Lower leg skin (tissue), 4 donors: ENCODE measurements at regions not wholly inside any gene's neighbourhood (a gene's known extent, or its start where the extent isn't known, plus 50 kb on each side); places are given as distances from the start of the nearest gene placed in this dataset.

Experiments
- DNase-seq, 2 donors: peaks; one replicate each; pipeline ENCODE4 v3.0.0-alpha.2; 2019; ENCODE audit warnings: low spot score in 2 of 2
- H3K4me3 ChIP-seq: fragments of 200-600 bp; sonication (generic); 2 replicates; pipeline ENCODE4 v1.5.1; 2017; ENCODE audit warnings: mild to moderate bottlenecking, low read depth; ENCODE audit not compliant: poor library complexity, severe bottlenecking
- POLR2A ChIP-seq, 2 donors: fragments of 450-650 bp; IDR thresholded peaks; one replicate each; pipeline ENCODE4 v1.6.1; 2016 to 2017; ENCODE audit warnings: antibody characterized with exemption in 2 of 2, mild to moderate bottlenecking in 1 of 2, moderate library complexity in 1 of 2
- WGBS, 2 donors: methylation state at CpG; one replicate each; pipeline ENCODE4 v1.1.5; 2018; 5-methylcytosine and 5-hydroxymethylcytosine counted together
- intact Hi-C: fragments of 100-400 bp; cut with DNase I; formaldehyde crosslinking; loops from one replicate; pipeline ENCODE4 v1.15.0; 2023; ENCODE audit warnings: low total_unique reads
- TF ChIP-seq, protein P1 (sequence below), 3 donors: fragments of 450-650 bp; IDR thresholded peaks; one replicate each; pipeline ENCODE4 v1.5.1; 2016; ENCODE audit warnings: antibody characterized with exemption in 3 of 3, mild to moderate bottlenecking in 3 of 3, moderate library complexity in 2 of 3

DNA sequence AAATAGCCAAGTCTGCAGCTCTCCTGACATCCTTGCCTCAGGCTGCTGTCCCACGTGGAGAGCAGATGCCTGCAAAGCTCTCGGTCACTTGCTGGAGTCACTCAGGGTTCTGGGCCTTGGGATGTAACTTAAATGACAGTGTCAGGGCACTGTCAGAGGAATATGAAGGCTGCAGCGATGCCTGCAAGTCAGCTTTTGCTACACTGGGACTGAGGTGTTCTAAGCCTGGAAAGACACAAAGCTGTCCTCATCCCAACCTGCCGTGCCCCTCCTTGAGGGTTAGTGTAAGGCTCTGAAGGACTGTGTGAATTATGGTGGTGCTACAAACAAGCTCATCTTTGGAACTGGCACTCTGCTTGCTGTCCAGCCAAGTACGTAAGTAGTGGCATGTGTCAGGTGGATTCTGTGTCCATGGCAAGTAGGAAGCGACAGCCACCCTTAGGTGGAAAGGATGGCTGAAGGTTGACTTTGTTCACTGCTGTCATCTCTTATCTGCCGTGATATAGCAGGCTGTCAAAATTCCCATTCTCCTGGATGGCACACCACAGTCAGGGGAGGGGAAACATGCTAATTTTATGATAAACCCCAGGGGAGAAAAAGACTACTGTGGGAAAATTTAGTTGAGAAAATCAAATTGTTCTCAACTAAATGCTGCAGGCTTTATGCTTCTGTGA is 79.9 kb downstream of the DAD1 start:
- no peak overlapping the region for H3K4me3 ChIP-seq
- no peak for TF ChIP-seq POLR2A (IDR thresholded peaks at IDR 0.05)
- TF ChIP-seq, protein P1, sequence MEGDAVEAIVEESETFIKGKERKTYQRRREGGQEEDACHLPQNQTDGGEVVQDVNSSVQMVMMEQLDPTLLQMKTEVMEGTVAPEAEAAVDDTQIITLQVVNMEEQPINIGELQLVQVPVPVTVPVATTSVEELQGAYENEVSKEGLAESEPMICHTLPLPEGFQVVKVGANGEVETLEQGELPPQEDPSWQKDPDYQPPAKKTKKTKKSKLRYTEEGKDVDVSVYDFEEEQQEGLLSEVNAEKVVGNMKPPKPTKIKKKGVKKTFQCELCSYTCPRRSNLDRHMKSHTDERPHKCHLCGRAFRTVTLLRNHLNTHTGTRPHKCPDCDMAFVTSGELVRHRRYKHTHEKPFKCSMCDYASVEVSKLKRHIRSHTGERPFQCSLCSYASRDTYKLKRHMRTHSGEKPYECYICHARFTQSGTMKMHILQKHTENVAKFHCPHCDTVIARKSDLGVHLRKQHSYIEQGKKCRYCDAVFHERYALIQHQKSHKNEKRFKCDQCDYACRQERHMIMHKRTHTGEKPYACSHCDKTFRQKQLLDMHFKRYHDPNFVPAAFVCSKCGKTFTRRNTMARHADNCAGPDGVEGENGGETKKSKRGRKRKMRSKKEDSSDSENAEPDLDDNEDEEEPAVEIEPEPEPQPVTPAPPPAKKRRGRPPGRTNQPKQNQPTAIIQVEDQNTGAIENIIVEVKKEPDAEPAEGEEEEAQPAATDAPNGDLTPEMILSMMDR (IDR thresholded peaks at IDR 0.05): no peak
- intact Hi-C loops: loop anchor here (5.0 kb wide), 1 partner anchor 1933 kb away; the partner anchor contains the start of gene SDR39U1
- 80 to 81% methylated on average over 7 of the region's 7 CpGs for WGBS, 2 donors
- DNase-seq: no peak

DNA sequence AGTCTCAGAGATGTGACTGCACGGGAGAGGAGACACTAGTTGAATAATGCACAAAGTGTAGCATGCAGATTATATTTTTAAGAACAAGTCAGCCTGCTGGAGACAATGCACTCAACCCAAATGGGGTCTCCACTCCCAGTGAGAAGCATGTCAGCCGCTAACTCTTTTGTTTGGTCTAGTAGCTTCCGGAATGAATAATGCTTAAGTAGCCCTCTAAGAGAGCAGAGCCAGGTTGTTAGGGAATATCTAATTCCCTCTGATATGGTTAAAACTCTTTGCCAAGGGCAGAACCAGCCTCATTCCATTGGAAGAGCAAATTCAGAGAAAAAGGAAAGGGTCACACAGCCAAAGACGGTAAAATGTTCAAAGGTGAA is 80.4 kb downstream of the DAD1 start:
- DNase-seq: no peak
- 85 to 86% methylated on average over 4 of the region's 4 CpGs for WGBS, 2 donors
- no peak for TF ChIP-seq POLR2A (IDR thresholded peaks at IDR 0.05)
- TF ChIP-seq, protein P1 (IDR thresholded peaks at IDR 0.05): no peak
- H3K4me3 ChIP-seq: no peak overlapping the region
- intact Hi-C loops: loop anchor here (5.0 kb wide), 1 partner anchor 1934 kb away; the partner anchor contains the start of gene SDR39U1

DNA sequence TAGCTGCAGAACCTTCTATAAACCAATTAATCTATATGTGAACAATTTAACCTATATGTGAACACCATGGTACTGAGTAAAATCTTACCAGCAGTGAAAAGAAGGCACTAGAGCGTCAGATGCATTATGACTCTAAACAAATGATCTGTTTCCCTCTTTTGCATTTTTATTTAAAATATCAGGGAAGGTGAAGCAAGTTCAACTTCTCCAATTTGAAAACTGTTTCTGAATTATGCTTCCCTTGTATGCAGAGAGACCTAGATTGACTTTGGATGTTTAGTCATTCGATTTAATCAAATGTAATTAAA is 80.9 kb downstream of the DAD1 start:
- intact Hi-C loops: loop anchor here (5.0 kb wide), 1 partner anchor 1934 kb away; the partner anchor contains the start of gene SDR39U1
- H3K4me3 ChIP-seq: no peak overlapping the region
- TF ChIP-seq, protein P1 (IDR thresholded peaks at IDR 0.05): no peak
- no peak for TF ChIP-seq POLR2A (IDR thresholded peaks at IDR 0.05)
- DNase-seq: no peak
- 94 to 95% methylated on average over 2 of the region's 2 CpGs for WGBS, 2 donors

DNA sequence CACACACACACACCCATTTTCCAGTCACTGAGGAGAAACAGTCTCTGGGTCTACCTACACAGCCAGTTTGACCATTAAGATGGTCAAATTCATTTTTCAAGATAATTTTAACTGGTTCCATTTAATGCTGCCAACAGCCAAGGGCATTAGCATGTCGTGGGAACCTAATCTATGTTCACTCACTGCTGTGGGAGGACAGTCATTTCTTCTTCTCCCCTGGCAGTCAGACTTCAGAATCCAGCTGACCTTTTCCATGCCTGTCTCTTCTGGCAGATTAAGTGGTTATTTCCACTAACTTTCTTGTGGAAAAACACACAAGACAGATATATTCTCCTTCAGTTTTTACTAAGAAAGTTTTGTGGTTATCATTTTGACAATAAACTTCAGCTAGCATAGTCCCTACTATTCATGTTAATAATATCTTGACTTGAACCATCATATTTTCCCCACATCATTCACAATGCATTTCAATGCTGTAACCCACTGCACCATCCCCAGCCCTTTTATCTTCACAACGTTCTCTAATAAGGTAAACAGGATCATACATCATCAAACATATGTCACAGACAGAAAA is 82.2 kb downstream of the DAD1 start:
- H3K4me3 ChIP-seq: no peak overlapping the region
- 57 to 59% methylated on average over 2 of the region's 2 CpGs for WGBS, 2 donors
- intact Hi-C loops: loop anchor here (5.0 kb wide), 1 partner anchor 1935 kb away; the partner anchor contains the start of gene SDR39U1
- no peak for TF ChIP-seq POLR2A (IDR thresholded peaks at IDR 0.05)
- TF ChIP-seq, protein P1 (IDR thresholded peaks at IDR 0.05): no peak
- DNase-seq: no peak

DNA sequence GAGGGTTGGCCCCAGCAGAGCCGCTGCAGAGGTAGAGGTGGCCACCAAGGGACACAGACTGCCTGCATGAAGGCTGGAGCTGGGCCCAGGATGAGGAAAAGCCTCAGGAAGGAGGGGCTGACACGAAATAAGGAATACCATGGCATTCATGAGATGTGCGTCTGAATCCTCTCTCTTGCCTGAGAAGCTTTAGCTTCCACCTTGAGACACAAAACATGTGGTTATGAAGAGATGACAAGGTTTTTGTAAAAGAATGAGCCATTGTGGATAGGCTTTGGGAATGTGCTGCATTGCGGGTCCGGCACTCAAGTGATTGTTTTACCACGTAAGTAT is 82.7 kb downstream of the DAD1 start:
- 84 to 88% methylated on average over 6 of the region's 6 CpGs for WGBS, 2 donors
- no peak overlapping the region for H3K4me3 ChIP-seq
- no peak for TF ChIP-seq POLR2A (IDR thresholded peaks at IDR 0.05)
- TF ChIP-seq, protein P1 (IDR thresholded peaks at IDR 0.05): no peak
- intact Hi-C loops: loop anchor here (5.0 kb wide), 1 partner anchor 1936 kb away; the partner anchor contains the start of gene SDR39U1
- no peak for DNase-seq
